H9 (cell line): ENCODE measurements at regions not wholly inside any gene's neighbourhood (a gene's known extent, or its start where the extent isn't known, plus 50 kb on each side); places are given as distances from the start of the nearest gene placed in this dataset.

Experiments
- DNase-seq: peaks from one replicate; pipeline ENCODE4 v3.0.0-alpha.2; 2017
- H2AFZ ChIP-seq: one replicate; pipeline ENCODE4 v1.6.1; 2013; ENCODE audit warnings: mild to moderate bottlenecking, low read length, control low read depth, moderate library complexity
- H2AK5ac ChIP-seq: 2 replicates; pipeline ENCODE4 v1.6.1; 2013; ENCODE audit warnings: low read length, control low read depth, mixed read lengths; ENCODE audit not compliant: insufficient read length
- H2BK120ac ChIP-seq: one replicate; pipeline ENCODE4 v1.6.1; 2013; ENCODE audit warnings: low read depth, mild to moderate bottlenecking, low read length, control low read depth, inconsistent platforms; ENCODE audit not compliant: poor library complexity, severe bottlenecking
- H2BK12ac ChIP-seq: 2 replicates; pipeline ENCODE4 v1.6.1; 2013; ENCODE audit warnings: low read length, control low read depth, mixed read lengths, low read depth; ENCODE audit not compliant: insufficient read length
- H2BK15ac ChIP-seq: 2 replicates; pipeline ENCODE4 v1.6.1; 2013; ENCODE audit warnings: low read depth, low read length, control low read depth
- H2BK20ac ChIP-seq: one replicate; pipeline ENCODE4 v1.6.1; 2013; ENCODE audit warnings: low read depth, mild to moderate bottlenecking, low read length, control low read depth, inconsistent platforms; ENCODE audit not compliant: poor library complexity, severe bottlenecking
- H2BK5ac ChIP-seq: 2 replicates; pipeline ENCODE4 v1.6.1; 2013; ENCODE audit warnings: low read length, control low read depth, mixed read lengths; ENCODE audit not compliant: insufficient read length
- H3K14ac ChIP-seq: 2 replicates; pipeline ENCODE4 v1.6.1; 2013; ENCODE audit warnings: low read length, control low read depth; ENCODE audit not compliant: insufficient read depth
- H3K18ac ChIP-seq: 2 replicates; pipeline ENCODE4 v1.6.1; 2013; ENCODE audit warnings: low read depth, mild to moderate bottlenecking, mixed read lengths, low read length, control low read depth; ENCODE audit not compliant: insufficient read length
- H3K23ac ChIP-seq: 2 replicates; pipeline ENCODE4 v1.6.1; 2013; ENCODE audit warnings: low read length, control low read depth, mixed read lengths, low read depth; ENCODE audit not compliant: insufficient read length
- H3K23me2 ChIP-seq: 2 replicates; pipeline ENCODE4 v1.6.1; 2013; ENCODE audit warnings: low read depth, mild to moderate bottlenecking, mixed read lengths, low read length, control low read depth; ENCODE audit not compliant: insufficient read length, poor library complexity, severe bottlenecking
- H3K27ac ChIP-seq: 2 replicates; pipeline ENCODE4 v1.5.1; 2013; ENCODE audit warnings: low read length, control low read depth, mixed read lengths, low read depth; ENCODE audit not compliant: insufficient read length
- H3K27me3 ChIP-seq: 2 replicates; pipeline ENCODE4 v1.6.1; 2013; ENCODE audit warnings: low read length, control low read depth, inconsistent platforms; ENCODE audit not compliant: insufficient read depth
- H3K4ac ChIP-seq: 2 replicates; pipeline ENCODE4 v1.6.1; 2013; ENCODE audit warnings: low read depth, mild to moderate bottlenecking, control low read depth, inconsistent platforms, low read length, moderate library complexity
- H3K4me1 ChIP-seq: 2 replicates; pipeline ENCODE4 v1.6.1; 2013; ENCODE audit warnings: low read length, control low read depth, inconsistent platforms; ENCODE audit not compliant: insufficient read depth
- H3K4me2 ChIP-seq: 2 replicates; pipeline ENCODE4 v1.6.1; 2013; ENCODE audit warnings: low read length, control low read depth, mixed read lengths; ENCODE audit not compliant: insufficient read length, insufficient read depth
- H3K56ac ChIP-seq: 2 replicates; pipeline ENCODE4 v1.6.1; 2013; ENCODE audit warnings: low read depth, mild to moderate bottlenecking, mixed read lengths, low read length, control low read depth; ENCODE audit not compliant: insufficient read length
- H3K79me1 ChIP-seq: 2 replicates; pipeline ENCODE4 v1.6.1; 2013; ENCODE audit warnings: low read depth, mild to moderate bottlenecking, moderate library complexity, low read length, control low read depth, inconsistent platforms; ENCODE audit not compliant: insufficient read depth, poor library complexity, severe bottlenecking
- H3K79me2 ChIP-seq: 2 replicates; pipeline ENCODE4 v1.6.1; 2013; ENCODE audit warnings: low read length, control low read depth, inconsistent platforms; ENCODE audit not compliant: insufficient read depth
- H3K9ac ChIP-seq: 2 replicates; pipeline ENCODE4 v1.6.1; 2013; ENCODE audit warnings: low read length, control low read depth, mixed read lengths; ENCODE audit not compliant: insufficient read length; ENCODE audit errors: extremely low read depth
- H3K9me3 ChIP-seq: one replicate; pipeline ENCODE4 v1.6.1; 2013; ENCODE audit warnings: low read depth, low read length, inconsistent platforms; ENCODE audit not compliant: control insufficient read depth
- H3T11ph ChIP-seq: one replicate; pipeline ENCODE4 v1.6.1; 2013; ENCODE audit warnings: mild to moderate bottlenecking, low read length, control low read depth, inconsistent platforms
- H4K20me1 ChIP-seq: one replicate; pipeline ENCODE4 v1.6.1; 2013; ENCODE audit not compliant: control insufficient read depth, insufficient read length, insufficient read depth
- H4K5ac ChIP-seq: 2 replicates; pipeline ENCODE4 v1.6.1; 2013; ENCODE audit warnings: low read depth, mild to moderate bottlenecking, mixed read lengths, low read length, control low read depth; ENCODE audit not compliant: insufficient read length
- H4K8ac ChIP-seq: replicated peaks from 2 replicates; pipeline ENCODE4 v1.6.1; 2013; ENCODE audit warnings: low read length, control low read depth, mixed read lengths, low read depth; ENCODE audit not compliant: insufficient read length
- H4K91ac ChIP-seq: 2 replicates; pipeline ENCODE4 v1.6.1; 2013; ENCODE audit warnings: low read depth, mild to moderate bottlenecking, moderate library complexity, mixed read lengths, low read length, control low read depth; ENCODE audit not compliant: insufficient read length
- H3K27ac Mint-ChIP-seq, 3 experiments: 2 replicates in 2 of 3; 3 replicates in 1 of 3; pipeline ENCODE4 v1.8.0; 2020 to 2021; ENCODE audit warnings: mixed read lengths in 3 of 3, mild to moderate bottlenecking in 1 of 3, moderate library complexity in 1 of 3
- H3K27me3 Mint-ChIP-seq: 2 replicates; pipeline ENCODE4 v1.8.0; 2021; ENCODE audit warnings: low read depth, mild to moderate bottlenecking, moderate library complexity, mixed read lengths
- H3K36me3 Mint-ChIP-seq, 3 experiments: 2 replicates in 2 of 3; 3 replicates in 1 of 3; pipeline ENCODE4 v1.8.0; 2020 to 2021; ENCODE audit warnings: low read depth in 3 of 3, mixed read lengths in 3 of 3; ENCODE audit not compliant: insufficient read depth in 1 of 3
- H3K4me1 Mint-ChIP-seq, 2 experiments: 2 replicates each; pipeline ENCODE4 v1.8.0; 2020; ENCODE audit warnings: mixed read lengths in 2 of 2
- H3K4me3 Mint-ChIP-seq, 2 experiments: 2 replicates in 1 of 2; 3 replicates in 1 of 2; pipeline ENCODE4 v1.8.0; 2020 to 2021; ENCODE audit warnings: mild to moderate bottlenecking in 2 of 2, mixed read lengths in 2 of 2, moderate library complexity in 1 of 2
- H3K9me3 Mint-ChIP-seq, 2 experiments: 2 replicates in 1 of 2; 3 replicates in 1 of 2; pipeline ENCODE4 v1.8.0; 2020; ENCODE audit warnings: mild to moderate bottlenecking in 2 of 2, mixed read lengths in 2 of 2, moderate library complexity in 1 of 2
- CTCF ChIP-seq: fragments of 200-600 bp; sonication (generic); conservative IDR thresholded peaks from 3 replicates; pipeline ENCODE4 v1.8.0; 2021; ENCODE audit warnings: antibody characterized with exemption, mild to moderate bottlenecking
- WGBS: extraction: QIAGEN DNeasy Blood & Tissue Kit; methylation state at CpG from one replicate; pipeline ENCODE4 v1.1.7; 2013; ENCODE audit warnings: missing lambda C conversion rate, low lambda C conversion rate, mixed read lengths; ENCODE audit not compliant: insufficient read length; ENCODE audit errors: extremely low coverage; 5-methylcytosine and 5-hydroxymethylcytosine counted together

- Histone ChIP-seq H2BK12ac (no peak overlapping the region), H3K4me2 (no peak overlapping the region), H3K18ac (no peak overlapping the region), H3K27ac (no peak overlapping the region), H3K79me1 (no peaks in the 10 kb centered on the region), H2BK5ac (no peak overlapping the region), H4K91ac (no peak overlapping the region), H3K56ac (no peak overlapping the region), H3K4ac (no peak overlapping the region), H2AFZ (no peak overlapping the region), H2BK120ac (no peak overlapping the region), H4K5ac (no peak overlapping the region), H3K9ac (no peak overlapping the region), H2AK5ac (no peak overlapping the region), H2BK20ac (no peak overlapping the region), H4K8ac (no peak overlapping the region), H3K23me2 (no peaks in the 10 kb centered on the region), H3K23ac (no peak overlapping the region), H4K20me1 (no peaks in the 10 kb centered on the region), H3K14ac (no peak overlapping the region), H2BK15ac (no peak overlapping the region), H3K4me1 (peaks cover 5% of the 10 kb centered on the region), H3K9me3 (no peaks in the 10 kb centered on the region), H3K79me2 (no peaks in the 10 kb centered on the region), H3T11ph (no peak overlapping the region), H3K27me3 (no peaks in the 10 kb centered on the region)
- Mint-ChIP-seq H3K27ac (0 out of 7 replicates have a peak overlapping the region, but pooled peaks of 1 of the 3 experiments have one; percentile 1), H3K4me3 (no peak overlapping the region), H3K4me1 (peaks cover 27 to 30% of the 10 kb centered on the region in 2 experiments), H3K36me3 (no peaks in the 10 kb centered on the region), H3K27me3 (peaks cover 9% of the 10 kb centered on the region), H3K9me3 (no peaks in the 10 kb centered on the region)
- no peak for TF ChIP-seq CTCF
- DNase-seq, result peak; percentile 7
- WGBS, result no CpG with 5 or more reads among the region's 4 CpGs
Observed at GRCh38 chr10:78414380-78414779, 380.7 kb downstream of the RPS24 start.
